IgD-negative memory B cell (primary cell): ENCODE measurements at regions not wholly inside any gene's neighbourhood (a gene's known extent, or its start where the extent isn't known, plus 50 kb on each side); places are given as distances from the start of the nearest gene placed in this dataset.

Experiments
- H3K27ac Mint-ChIP-seq, 3 donors: one replicate each; pipeline ENCODE4 v1.8.0; 2020 to 2022; ENCODE audit warnings: mild to moderate bottlenecking in 3 of 3, mixed read lengths in 3 of 3, moderate library complexity in 1 of 3
- H3K27me3 Mint-ChIP-seq: one replicate; pipeline ENCODE4 v1.8.0; 2021; ENCODE audit warnings: mixed read lengths
- H3K36me3 Mint-ChIP-seq: one replicate; pipeline ENCODE4 v1.8.0; 2020; ENCODE audit warnings: mild to moderate bottlenecking, mixed read lengths
- H3K4me1 Mint-ChIP-seq, 3 donors: one replicate each; pipeline ENCODE4 v1.8.0; 2020 to 2022; ENCODE audit warnings: mixed read lengths in 3 of 3, mild to moderate bottlenecking in 1 of 3
- H3K4me3 Mint-ChIP-seq, 4 donors: one replicate each; pipeline ENCODE4 v1.8.0; 2020 to 2022; ENCODE audit warnings: mild to moderate bottlenecking in 4 of 4, mixed read lengths in 4 of 4, moderate library complexity in 3 of 4
- H3K9me3 Mint-ChIP-seq, 3 donors: one replicate each; pipeline ENCODE4 v1.8.0; 2020 to 2021; ENCODE audit warnings: mixed read lengths in 3 of 3, mild to moderate bottlenecking in 1 of 3

GRCh38 chr13:63209330-63210017 lies 1793.8 kb upstream of the PCDH20 start:
- no peaks in the 10 kb centered on the region for H3K4me1 Mint-ChIP-seq
- H3K27ac Mint-ChIP-seq = no peak overlapping the region
- H3K4me3 Mint-ChIP-seq = no peak overlapping the region
- H3K36me3 Mint-ChIP-seq = no peaks in the 10 kb centered on the region
- H3K27me3 Mint-ChIP-seq = no peaks in the 10 kb centered on the region
- H3K9me3 Mint-ChIP-seq = peaks cover 2 to 4% (median 4%) of the 10 kb centered on the region in 3 donors

DNA sequence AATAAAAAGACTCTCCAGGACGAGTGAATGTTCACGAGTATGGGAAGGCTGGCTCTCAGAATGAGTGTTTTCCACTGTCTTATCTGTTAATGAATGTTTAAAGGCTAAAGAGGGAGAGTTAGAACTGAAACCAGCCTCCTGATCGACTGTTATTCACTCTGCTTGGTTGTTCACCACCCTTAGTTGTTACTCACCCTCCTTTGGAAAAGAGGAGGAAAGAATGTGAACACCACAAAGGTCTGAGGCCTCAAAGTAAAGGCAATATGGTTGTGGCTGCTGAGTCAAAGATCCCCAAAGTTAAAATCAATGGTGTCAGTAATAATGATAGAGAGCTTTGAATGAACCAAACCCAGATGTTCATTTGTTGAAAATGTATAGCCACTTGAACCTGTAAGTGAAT lies 1793.2 kb upstream of the PCDH20 start:
- no peaks in the 10 kb centered on the region for H3K36me3 Mint-ChIP-seq
- no peaks in the 10 kb centered on the region for H3K4me1 Mint-ChIP-seq
- no peak overlapping the region for H3K27ac Mint-ChIP-seq
- no peaks in the 10 kb centered on the region for H3K27me3 Mint-ChIP-seq
- H3K4me3 Mint-ChIP-seq = no peak overlapping the region
- peaks cover 2 to 7% (median 4%) of the 10 kb centered on the region in 3 donors for H3K9me3 Mint-ChIP-seq

DNA sequence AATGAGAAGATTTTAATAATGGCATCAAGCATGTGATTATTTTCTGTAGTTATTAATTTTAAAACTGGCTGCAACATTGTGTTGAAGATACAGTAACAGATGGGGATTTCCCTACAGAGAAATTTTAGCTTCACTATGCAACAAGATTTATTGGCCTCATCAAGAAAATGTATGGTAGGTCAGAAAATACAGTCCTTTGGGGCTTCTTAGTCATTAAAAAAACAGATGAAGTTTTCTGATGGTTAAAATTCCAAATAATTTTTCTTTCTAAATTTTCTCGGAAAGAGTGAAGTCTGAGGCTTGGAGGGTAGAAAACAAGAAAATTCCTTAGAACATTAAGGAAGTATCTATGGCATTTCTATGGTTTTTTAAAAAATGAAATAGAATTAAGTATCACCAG lies 1790.8 kb upstream of the PCDH20 start:
- Mint-ChIP-seq H3K4me3 (no peak overlapping the region), H3K4me1 (no peaks in the 10 kb centered on the region), H3K36me3 (no peaks in the 10 kb centered on the region), H3K27me3 (no peaks in the 10 kb centered on the region), H3K27ac (no peak overlapping the region), H3K9me3 (peaks cover 2 to 13% (median 4%) of the 10 kb centered on the region in 3 donors)

- Mint-ChIP-seq H3K9me3 (peaks cover 0 to 13% (median 4%) of the 10 kb centered on the region in 3 donors), H3K27ac (no peak overlapping the region), H3K4me3 (no peak overlapping the region), H3K4me1 (no peaks in the 10 kb centered on the region), H3K36me3 (no peaks in the 10 kb centered on the region), H3K27me3 (no peaks in the 10 kb centered on the region)
These were observed 1785.8 kb upstream of the PCDH20 start for GRCh38 chr13:63201493-63201892.

- peaks cover 0 to 18% (median 0%) of the 10 kb centered on the region in 3 donors for H3K9me3 Mint-ChIP-seq
These were observed 1783.9 kb upstream of the PCDH20 start for GRCh38 chr13:63199508-63199907.

GRCh38 chr13:63198071-63198470 lies 1782.4 kb upstream of the PCDH20 start:
- H3K27ac Mint-ChIP-seq = no peak overlapping the region
- no peaks in the 10 kb centered on the region for H3K27me3 Mint-ChIP-seq
- H3K36me3 Mint-ChIP-seq = no peaks in the 10 kb centered on the region
- peaks cover 0 to 13% (median 0%) of the 10 kb centered on the region in 3 donors for H3K9me3 Mint-ChIP-seq
- H3K4me1 Mint-ChIP-seq = no peaks in the 10 kb centered on the region
- H3K4me3 Mint-ChIP-seq = no peak overlapping the region

More at GRCh38 chr13:63199508-63199907, 1783.9 kb upstream of the PCDH20 start:
- no peak overlapping the region for H3K4me3 Mint-ChIP-seq
- H3K27me3 Mint-ChIP-seq = no peaks in the 10 kb centered on the region
- H3K4me1 Mint-ChIP-seq = no peaks in the 10 kb centered on the region
- H3K27ac Mint-ChIP-seq = no peak overlapping the region
- H3K36me3 Mint-ChIP-seq = no peaks in the 10 kb centered on the region

GRCh38 chr13:63195726-63196125 lies 1780.1 kb upstream of the PCDH20 start:
- Mint-ChIP-seq H3K36me3 (no peaks in the 10 kb centered on the region), H3K4me3 (no peak overlapping the region), H3K9me3 (peaks cover 0 to 8% (median 0%) of the 10 kb centered on the region in 3 donors), H3K4me1 (no peaks in the 10 kb centered on the region), H3K27ac (no peak overlapping the region), H3K27me3 (no peaks in the 10 kb centered on the region)

DNA sequence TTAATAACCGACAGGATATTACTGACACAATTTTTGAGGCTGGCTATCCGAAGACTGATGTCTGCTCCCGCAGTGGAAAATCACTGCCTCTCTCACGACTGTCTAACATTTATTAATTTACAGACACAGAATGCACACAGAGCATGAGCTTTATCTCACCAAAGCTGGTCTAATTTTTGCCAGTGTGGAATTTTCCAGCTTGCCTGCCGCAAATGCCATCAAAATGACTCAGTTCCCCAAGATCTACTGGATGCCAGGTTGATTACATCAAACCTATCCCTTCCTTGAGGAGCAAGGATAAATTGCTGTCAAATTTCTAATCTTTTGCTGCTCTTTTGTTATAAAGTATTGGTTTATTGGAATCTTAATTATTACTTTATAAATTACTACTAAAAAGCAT lies 1775.1 kb upstream of the PCDH20 start:
- Mint-ChIP-seq H3K27me3 (no peaks in the 10 kb centered on the region), H3K27ac (no peak overlapping the region), H3K4me3 (no peak overlapping the region), H3K36me3 (no peaks in the 10 kb centered on the region), H3K4me1 (no peaks in the 10 kb centered on the region), H3K9me3 (peaks cover 2 to 5% (median 2%) of the 10 kb centered on the region in 3 donors)

DNA sequence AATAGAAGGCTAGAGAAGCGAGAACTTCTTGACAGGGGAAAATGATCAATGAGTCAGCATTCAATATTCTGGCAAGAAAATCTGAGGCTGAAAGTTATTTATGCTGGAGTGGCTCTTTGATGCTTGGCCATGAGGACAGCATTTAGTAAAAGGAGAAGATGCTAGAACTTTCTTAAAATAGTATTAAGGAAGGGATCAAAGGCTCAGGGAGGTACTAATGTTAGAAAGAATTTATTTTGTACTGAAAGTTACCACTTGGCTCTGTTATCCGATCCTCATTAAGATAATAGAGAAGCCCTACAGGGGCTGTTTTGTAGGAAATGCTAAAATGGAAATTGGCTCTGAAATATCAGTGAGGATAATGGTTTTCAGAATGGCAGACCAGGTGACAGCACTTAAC lies 1774.6 kb upstream of the PCDH20 start:
- Mint-ChIP-seq H3K9me3 (peaks cover 2 to 4% (median 2%) of the 10 kb centered on the region in 3 donors), H3K27me3 (no peaks in the 10 kb centered on the region), H3K4me1 (no peaks in the 10 kb centered on the region), H3K36me3 (no peaks in the 10 kb centered on the region), H3K27ac (no peak overlapping the region), H3K4me3 (no peak overlapping the region)

DNA sequence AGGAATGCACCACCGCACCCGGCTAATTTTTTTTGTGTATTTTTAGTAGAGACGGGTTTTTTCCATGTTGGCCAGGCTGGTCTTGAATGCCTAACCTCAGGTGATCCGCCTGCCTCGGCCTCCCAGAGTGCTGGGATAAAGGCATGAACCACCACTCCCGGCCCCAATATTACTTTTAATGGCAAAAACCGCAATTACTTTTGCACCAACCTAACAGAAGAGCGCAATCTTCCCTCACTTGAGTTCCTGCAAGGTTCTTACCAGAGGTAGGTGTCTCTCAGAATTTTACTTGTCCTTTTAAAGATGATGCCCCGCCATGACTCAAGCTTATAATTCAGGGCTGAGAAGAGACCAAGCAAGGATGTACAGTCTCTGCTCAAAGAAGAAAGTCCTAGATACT lies 1774.1 kb upstream of the PCDH20 start:
- Mint-ChIP-seq H3K9me3 (peaks cover 2 to 4% (median 2%) of the 10 kb centered on the region in 3 donors), H3K27me3 (no peaks in the 10 kb centered on the region), H3K4me3 (no peak overlapping the region), H3K27ac (no peak overlapping the region), H3K4me1 (no peaks in the 10 kb centered on the region), H3K36me3 (no peaks in the 10 kb centered on the region)

- H3K4me1 Mint-ChIP-seq = no peaks in the 10 kb centered on the region
- H3K27me3 Mint-ChIP-seq = no peaks in the 10 kb centered on the region
- peaks cover 3 to 10% (median 8%) of the 10 kb centered on the region in 3 donors for H3K9me3 Mint-ChIP-seq
- no peak overlapping the region for H3K27ac Mint-ChIP-seq
- H3K4me3 Mint-ChIP-seq = no peak overlapping the region
- no peaks in the 10 kb centered on the region for H3K36me3 Mint-ChIP-seq
These were observed 1769.0 kb upstream of the PCDH20 start for GRCh38 chr13:63184693-63185092.

- Mint-ChIP-seq H3K4me3 (no peak overlapping the region), H3K36me3 (no peaks in the 10 kb centered on the region), H3K9me3 (peaks cover 0 to 9% (median 6%) of the 10 kb centered on the region in 3 donors), H3K27me3 (no peaks in the 10 kb centered on the region), H3K27ac (no peak overlapping the region), H3K4me1 (no peaks in the 10 kb centered on the region)
These were observed 1759.9 kb upstream of the PCDH20 start for GRCh38 chr13:63175536-63175935.

DNA sequence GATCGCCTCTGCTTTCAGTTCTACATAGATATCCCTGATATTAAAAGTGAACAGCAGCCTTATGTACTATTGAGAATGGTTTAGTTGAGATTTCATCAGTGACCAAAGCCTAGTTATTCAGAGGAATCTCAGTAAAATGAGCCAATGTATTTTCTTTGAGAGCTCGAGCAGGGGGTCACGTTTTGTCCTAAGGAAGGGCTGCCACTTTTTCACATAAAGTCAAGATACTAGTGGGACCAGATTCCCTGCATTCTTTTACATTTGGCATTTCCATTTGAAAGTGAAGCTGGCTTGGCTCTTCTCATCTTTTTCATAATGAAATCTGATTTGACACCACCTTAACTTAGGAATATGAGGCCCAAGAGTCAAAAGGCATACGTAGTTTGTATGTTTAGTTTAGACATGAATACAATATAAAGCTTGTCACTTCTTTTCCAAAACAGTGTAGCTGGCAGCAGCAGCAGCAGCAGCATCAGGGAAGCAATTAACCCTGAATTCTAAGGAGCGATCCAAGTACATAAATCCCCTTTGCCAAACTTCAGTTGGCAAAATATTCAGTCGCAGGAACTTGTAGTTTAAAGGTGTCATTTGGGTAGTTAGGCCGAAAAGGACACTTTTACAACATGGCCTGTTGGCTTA lies 1752.2 kb upstream of the PCDH20 start:
- Mint-ChIP-seq H3K4me3 (no peak overlapping the region), H3K36me3 (no peaks in the 10 kb centered on the region), H3K27ac (no peak overlapping the region), H3K4me1 (no peaks in the 10 kb centered on the region), H3K27me3 (no peaks in the 10 kb centered on the region), H3K9me3 (peaks cover 0 to 4% (median 0%) of the 10 kb centered on the region in 3 donors)

- no peak overlapping the region for H3K27ac Mint-ChIP-seq
- no peaks in the 10 kb centered on the region for H3K4me1 Mint-ChIP-seq
- H3K27me3 Mint-ChIP-seq = no peaks in the 10 kb centered on the region
- peaks cover 0 to 9% (median 0%) of the 10 kb centered on the region in 3 donors for H3K9me3 Mint-ChIP-seq
- no peaks in the 10 kb centered on the region for H3K36me3 Mint-ChIP-seq
- no peak overlapping the region for H3K4me3 Mint-ChIP-seq
These were observed 1750.7 kb upstream of the PCDH20 start for GRCh38 chr13:63166345-63166744.

GRCh38 chr13:63163903-63164302 lies 1748.3 kb upstream of the PCDH20 start:
- Mint-ChIP-seq H3K36me3 (no peaks in the 10 kb centered on the region), H3K9me3 (peaks cover 0 to 9% (median 0%) of the 10 kb centered on the region in 3 donors), H3K4me1 (peaks cover 0 to 2% (median 0%) of the 10 kb centered on the region in 3 donors), H3K27ac (no peak overlapping the region), H3K27me3 (no peaks in the 10 kb centered on the region), H3K4me3 (no peak overlapping the region)

DNA sequence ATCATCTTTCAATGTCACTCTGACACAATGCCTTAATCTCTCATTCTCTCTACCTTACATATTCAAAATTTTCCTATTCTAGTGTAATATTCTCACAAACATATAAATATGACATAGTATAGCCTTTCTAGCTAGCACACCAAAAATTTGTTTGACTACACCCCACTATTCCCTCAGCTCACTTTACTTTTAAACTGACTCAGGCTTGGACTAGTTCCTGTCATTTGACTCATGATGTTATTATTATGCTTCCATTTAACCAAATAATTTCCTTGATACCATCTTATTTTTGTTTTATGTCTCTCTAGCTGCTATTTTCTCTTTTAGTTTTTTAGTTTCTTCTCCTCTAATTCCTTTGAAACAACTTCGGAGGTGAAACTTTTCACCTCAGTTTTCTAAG lies 1745.6 kb upstream of the PCDH20 start:
- Mint-ChIP-seq H3K4me3 (no peak overlapping the region), H3K9me3 (peaks cover 0 to 16% (median 0%) of the 10 kb centered on the region in 3 donors), H3K27ac (no peak overlapping the region)

More for the DNA sequence above, 1745.6 kb upstream of the PCDH20 start:
- Mint-ChIP-seq H3K36me3 (no peaks in the 10 kb centered on the region), H3K4me1 (peaks cover 0 to 2% (median 0%) of the 10 kb centered on the region in 3 donors), H3K27me3 (no peaks in the 10 kb centered on the region)
